Hepatic stellate cell (primary cell): ENCODE measurements at regions not wholly inside any gene's neighbourhood (a gene's known extent, or its start where the extent isn't known, plus 50 kb on each side); places are given as distances from the start of the nearest gene placed in this dataset.

Experiments
- DNase-seq: peaks from one replicate; pipeline ENCODE4 v3.0.0; 2011; ENCODE audit warnings: low spot score

DNA sequence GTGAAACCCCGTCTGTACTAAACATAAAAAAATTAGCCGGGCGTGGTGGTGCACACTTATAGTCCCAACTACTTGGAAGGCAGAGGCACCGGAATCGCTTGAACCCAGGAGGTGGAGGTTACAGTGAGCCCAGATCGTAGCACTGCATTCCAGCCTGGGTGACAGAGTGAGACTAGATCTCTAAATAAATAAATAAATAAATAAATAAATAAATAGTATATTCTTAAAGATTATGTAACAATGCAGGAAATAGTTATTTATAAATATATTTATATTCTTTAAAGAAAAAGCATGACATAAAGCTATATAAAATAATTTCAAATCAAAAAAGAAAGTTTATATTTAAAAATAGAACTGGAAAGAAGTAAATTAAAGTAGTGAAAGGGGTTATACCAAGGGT is 76.4 kb downstream of the MBL2 start:
- no peak for DNase-seq

DNA sequence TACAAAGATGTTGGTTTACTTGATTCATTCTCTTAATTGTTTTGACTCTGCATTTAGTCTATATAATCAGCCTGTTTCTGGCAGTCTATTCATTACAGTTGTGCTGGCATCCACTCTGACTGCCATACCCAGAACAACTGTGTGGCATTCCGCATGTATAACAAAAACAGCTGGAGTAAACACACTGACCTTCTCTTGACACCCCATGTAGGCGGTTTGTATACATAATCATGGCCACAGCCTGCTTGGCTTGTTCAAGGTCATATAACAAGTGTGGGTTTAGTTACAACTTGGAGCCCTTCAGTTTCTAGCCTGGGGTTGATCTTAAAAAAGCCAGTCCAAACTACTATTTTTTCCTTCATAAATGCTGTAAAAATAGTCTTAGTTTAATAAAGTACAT is 70.9 kb downstream of the MBL2 start:
- DNase-seq = no peak

DNA sequence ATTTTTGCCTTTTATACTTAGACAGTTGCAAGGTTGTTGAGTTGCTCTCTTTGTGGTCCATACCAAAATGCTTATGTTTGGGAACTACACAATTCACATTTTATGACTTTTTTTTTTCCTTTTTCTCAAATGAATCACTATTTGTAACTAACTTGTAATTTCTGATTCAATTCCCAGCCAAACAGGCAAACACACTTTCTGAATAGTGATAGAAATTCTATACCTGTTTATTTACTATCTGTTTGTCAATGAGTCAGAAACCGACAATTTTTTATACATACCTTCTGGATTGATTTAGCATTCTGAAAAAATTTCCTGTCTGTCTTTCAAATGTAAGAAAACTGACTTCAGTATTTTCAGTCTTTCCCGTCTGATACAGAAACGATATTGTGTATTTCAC is 69.1 kb downstream of the MBL2 start:
- no peak for DNase-seq

DNA sequence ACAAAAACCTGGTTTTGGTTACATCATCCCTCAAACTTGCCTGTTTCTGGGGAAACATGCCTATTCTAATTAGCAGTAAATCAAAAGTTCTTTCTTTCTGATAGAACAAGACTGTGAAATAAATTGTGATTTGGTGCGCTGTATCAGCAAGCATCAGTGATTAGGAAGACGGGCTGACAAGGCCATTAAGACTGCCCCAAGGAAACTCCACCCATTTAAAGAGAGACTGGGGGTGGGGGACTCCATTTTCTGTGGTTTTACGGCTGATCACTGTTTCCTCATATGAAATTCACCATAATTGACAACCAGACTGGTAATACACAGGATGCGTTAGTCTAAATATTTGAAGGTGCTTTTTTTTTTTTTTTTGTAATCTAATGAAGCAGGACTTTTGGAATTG is 68.7 kb downstream of the MBL2 start:
- DNase-seq = no peak

DNA sequence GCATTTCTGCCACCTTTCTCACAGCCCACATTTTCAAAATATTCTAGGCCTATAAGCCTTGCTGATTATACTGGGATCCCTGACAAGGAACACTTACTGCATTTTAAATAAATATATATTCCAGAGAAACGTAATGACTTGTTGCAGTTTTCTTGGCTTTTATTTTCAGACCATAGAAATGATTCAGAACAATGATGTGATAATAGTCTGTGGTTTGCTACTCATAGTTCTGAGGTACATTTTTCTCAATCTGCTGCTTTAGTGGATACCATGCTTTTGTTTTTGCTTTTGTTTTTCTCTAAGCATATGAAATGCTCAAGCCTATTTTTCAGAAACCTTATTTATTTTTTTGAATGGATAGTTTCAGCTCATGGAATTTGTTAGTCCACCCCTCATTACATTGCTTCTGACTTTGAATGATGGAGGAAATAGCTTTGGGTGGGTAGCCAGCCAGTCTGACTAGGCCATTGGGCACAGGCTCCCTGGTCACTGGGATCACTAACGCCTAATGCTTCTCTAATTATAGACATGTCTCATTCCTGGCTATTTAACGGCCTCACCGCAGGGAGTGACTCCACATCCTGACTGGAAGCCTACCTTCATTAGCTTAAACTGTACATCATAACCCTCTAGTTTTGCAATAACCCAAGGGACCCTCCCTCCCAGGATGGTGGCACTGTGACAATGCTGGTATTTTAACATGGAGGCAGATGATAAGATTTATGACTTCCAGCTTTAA is 66.1 kb downstream of the MBL2 start:
- no peak for DNase-seq
